Breast epithelium (tissue), 3 donors: ENCODE measurements at regions not wholly inside any gene's neighbourhood (a gene's known extent, or its start where the extent isn't known, plus 50 kb on each side); places are given as distances from the start of the nearest gene placed in this dataset.

Experiments used
- CTCF ChIP-seq, 3 donors: fragments of 450-650 bp; IDR thresholded peaks; one replicate each; pipeline ENCODE4 v1.5.1; 2016 to 2017; ENCODE audit warnings: antibody characterized with exemption in 3 of 3, mild to moderate bottlenecking in 3 of 3, moderate library complexity in 3 of 3
- POLR2A ChIP-seq: fragments of 450-650 bp; IDR thresholded peaks from one replicate; pipeline ENCODE4 v1.6.1; 2016; ENCODE audit warnings: antibody characterized with exemption, mild to moderate bottlenecking, moderate library complexity
- POLR2AphosphoS5 ChIP-seq, 3 donors: sonication (generic); formaldehyde crosslinking; IDR thresholded peaks; one replicate each; pipeline ENCODE4 v1.6.1; 2017; ENCODE audit warnings: antibody characterized with exemption in 3 of 3

GRCh38 chr9:106616851-106617345, 246.1 kb upstream of the ZNF462 start:
- no peak for TF ChIP-seq CTCF (IDR thresholded peaks at IDR 0.05)
- TF ChIP-seq POLR2AphosphoS5 (IDR thresholded peaks at IDR 0.05) = no peak
- no peak for TF ChIP-seq POLR2A
